ENCODE measurements at regions not wholly inside any gene's neighbourhood (a gene's known extent, or its start where the extent isn't known, plus 50 kb on each side); places are given as distances from the start of the nearest gene placed in this dataset.
"Not testable (repeated sequence)": the region's sequence is repeated elsewhere in the genome, so short reads cannot be mapped to it uniquely, and the experiment has no call there.

DNA sequence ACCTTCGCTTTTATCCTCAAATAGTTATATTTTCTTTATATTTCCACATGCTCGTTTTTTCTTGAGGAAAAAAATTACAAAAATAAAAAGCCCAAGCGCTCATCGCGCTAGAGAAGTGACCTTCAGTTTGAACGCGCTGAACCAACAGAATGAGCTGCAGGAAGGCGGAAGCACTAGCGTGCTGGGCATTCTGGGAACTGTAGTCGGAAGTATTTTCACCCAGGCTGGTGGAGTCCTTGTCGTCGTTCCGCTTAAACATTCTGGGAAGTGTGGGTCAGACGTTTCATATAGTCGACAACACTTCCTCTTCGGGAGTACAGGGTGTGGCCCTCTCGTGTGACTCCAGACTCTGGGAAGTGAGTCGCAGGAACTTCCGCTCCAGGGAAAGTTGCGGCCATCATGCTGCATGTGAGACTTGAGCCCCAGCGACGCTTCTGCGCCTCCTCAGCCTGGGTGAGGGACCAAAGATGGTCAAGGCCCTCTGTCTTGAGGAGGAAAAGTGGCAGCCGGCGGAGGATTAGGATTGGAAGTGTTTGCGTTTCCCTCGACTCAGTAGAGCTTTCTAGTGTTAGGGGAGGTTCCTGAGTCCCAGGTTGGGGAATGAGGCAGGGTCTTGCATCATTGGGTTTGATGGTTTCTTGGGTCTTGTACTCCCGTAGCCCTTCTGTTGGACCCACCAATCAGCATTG lies 84.1 kb upstream of the GPR39 start:
- H3K36me3 ChIP-seq (ENCODE audit: control insufficient read depth in 2 of 2, insufficient read depth in 2 of 2, low read length in 2 of 2); H3K27ac ChIP-seq (ENCODE audit: low read length); H3K27me3 ChIP-seq (ENCODE audit: control insufficient read depth in 1 of 2, insufficient read depth in 2 of 2, low read length in 2 of 2); H3K9me3 ChIP-seq (ENCODE audit: control insufficient read depth in 2 of 2, low read length in 2 of 2); H3K9ac ChIP-seq (ENCODE audit: low read length in 2 of 2); H3K4me1 ChIP-seq (ENCODE audit: control insufficient read depth, insufficient read depth, low read length); H3K4me3 ChIP-seq (ENCODE audit: low read length in 2 of 2): not testable (repeated sequence)

DNA sequence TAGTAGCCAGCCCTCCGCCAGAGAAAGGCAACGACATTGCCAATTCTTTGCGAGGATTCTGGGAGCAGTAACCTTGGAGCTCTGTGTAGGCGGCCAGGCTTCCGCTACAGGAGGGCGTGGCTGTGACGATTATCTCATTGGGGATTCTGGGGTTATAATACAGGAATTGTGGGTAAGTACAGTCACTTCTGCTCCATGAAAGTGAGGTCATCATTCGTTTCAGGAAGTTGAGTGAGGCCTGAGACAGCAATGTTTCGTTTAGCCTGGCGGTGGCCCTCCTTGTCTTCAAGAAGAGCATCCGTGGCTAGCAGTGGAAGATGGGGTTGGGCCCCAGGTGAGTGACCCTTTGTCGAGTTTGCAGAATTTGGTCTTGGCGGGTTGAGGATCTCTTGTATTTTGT lies 79.5 kb upstream of the GPR39 start:
- not testable (repeated sequence) for H3K4me3 ChIP-seq (ENCODE audit: low read length in 2 of 2); H3K4me1 ChIP-seq (ENCODE audit: control insufficient read depth, insufficient read depth, low read length); H3K27ac ChIP-seq (ENCODE audit: low read length)

DNA sequence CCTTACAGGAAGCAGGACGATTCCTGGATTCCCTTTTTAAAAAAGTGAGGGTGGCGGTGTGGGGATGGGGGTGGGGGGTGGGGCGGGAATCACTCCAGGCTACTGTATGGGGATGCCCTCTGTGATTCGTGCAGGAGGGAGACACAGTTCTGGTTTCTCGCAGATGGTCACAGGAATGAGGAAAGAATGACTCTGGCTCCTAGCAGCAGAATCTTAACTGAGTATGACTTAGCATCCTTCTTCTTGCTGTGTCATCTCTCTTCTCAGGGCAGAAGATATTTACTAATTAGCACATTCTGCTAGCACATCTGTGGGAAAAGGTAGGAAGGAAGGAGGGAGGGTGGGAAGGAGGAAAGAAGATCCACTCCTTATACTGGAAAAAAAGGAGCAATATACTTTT lies 78.8 kb upstream of the GPR39 start:
- not testable (repeated sequence) for H3K9me3 ChIP-seq (ENCODE audit: control insufficient read depth in 2 of 2, low read length in 2 of 2); H3K9ac ChIP-seq (ENCODE audit: low read length in 2 of 2); H3K27ac ChIP-seq (ENCODE audit: low read length); H3K4me1 ChIP-seq (ENCODE audit: control insufficient read depth, insufficient read depth, low read length); H3K4me3 ChIP-seq (ENCODE audit: low read length in 2 of 2); H3K27me3 ChIP-seq (ENCODE audit: control insufficient read depth in 1 of 2, insufficient read depth in 2 of 2, low read length in 2 of 2); H3K36me3 ChIP-seq (ENCODE audit: control insufficient read depth in 2 of 2, insufficient read depth in 2 of 2, low read length in 2 of 2)

More for the DNA sequence above, 79.5 kb upstream of the GPR39 start:
- H3K9ac ChIP-seq (ENCODE audit: low read length in 2 of 2); H3K9me3 ChIP-seq (ENCODE audit: control insufficient read depth in 2 of 2, low read length in 2 of 2); H3K27me3 ChIP-seq (ENCODE audit: control insufficient read depth in 1 of 2, insufficient read depth in 2 of 2, low read length in 2 of 2); H3K36me3 ChIP-seq (ENCODE audit: control insufficient read depth in 2 of 2, insufficient read depth in 2 of 2, low read length in 2 of 2): not testable (repeated sequence)

DNA sequence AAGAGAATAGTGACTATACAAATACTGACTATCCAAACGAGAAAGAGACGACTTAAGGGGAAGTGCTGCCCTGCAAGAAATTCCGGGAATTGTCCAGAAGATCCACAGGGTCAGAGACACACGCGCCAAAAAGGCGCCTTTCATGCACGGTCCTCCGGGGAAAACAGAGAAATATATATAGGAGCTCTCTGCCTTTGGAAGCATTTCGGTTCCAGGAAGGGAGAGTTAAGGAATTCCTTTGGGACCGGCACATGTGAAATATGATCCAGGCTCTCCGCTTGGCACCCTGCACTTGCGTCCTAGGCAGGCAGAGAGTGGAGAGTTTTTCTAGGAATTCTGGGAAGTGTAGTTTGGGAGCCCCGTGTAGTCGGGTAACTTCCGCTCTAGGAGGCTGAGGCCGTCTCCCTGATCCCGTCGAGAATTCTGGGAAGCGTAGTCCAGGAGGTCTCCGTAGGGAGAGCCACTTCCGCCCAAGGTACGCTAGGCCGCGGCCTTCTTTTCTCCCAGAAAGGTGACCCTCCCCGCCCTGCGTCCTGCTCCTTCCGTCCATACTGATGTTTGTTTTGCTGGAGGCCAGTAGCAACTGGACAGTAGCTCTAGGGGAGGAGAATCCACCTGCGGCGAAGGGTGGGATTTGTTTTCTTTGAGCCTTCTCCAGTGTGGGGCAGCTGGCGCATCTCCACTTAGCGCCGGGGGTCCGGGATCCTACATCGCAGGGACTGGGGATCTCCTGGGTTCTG lies 69.4 kb upstream of the GPR39 start:
- Histone ChIP-seq H3K27ac (ENCODE audit: low read length) (peak overlapping the region; percentile 60), H3K4me3 (ENCODE audit: low read length in 2 of 2) (peak overlapping the region; percentile 59 to 75), H3K9ac (ENCODE audit: low read length in 2 of 2) (peak overlapping the region; percentile 82 to 84)
- not testable (repeated sequence) for H3K9me3 ChIP-seq (ENCODE audit: control insufficient read depth in 2 of 2, low read length in 2 of 2); H3K36me3 ChIP-seq (ENCODE audit: control insufficient read depth in 2 of 2, insufficient read depth in 2 of 2, low read length in 2 of 2); H3K27me3 ChIP-seq (ENCODE audit: control insufficient read depth in 1 of 2, insufficient read depth in 2 of 2, low read length in 2 of 2); H3K4me1 ChIP-seq (ENCODE audit: control insufficient read depth, insufficient read depth, low read length)

DNA sequence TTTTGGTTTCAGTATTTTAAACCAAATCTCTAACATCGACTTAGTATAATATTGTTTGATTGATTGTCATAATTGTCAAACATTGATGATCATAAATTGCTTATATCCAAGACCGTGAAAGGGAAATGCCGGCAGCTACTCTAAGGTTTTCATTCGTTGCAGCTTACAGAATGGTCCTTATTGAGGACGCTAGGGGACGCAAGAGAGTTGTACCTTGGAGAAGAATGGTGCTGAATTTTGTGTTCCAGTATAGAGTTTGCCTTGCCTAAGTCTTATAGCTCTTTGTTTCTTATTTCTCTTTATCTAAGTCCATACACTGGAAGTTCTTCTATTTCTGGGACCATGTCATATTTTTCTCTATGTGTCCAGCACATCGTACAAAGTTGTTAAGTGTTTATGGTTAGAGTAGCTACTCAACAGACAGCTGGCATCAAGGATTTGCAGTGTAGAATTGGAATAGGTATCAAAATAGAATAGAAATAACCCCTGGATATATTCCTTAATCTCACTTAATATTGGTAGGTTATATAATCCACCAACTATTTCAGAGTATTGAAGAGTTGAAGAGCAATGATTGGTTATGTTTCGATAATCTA lies 67.4 kb upstream of the GPR39 start:
- H3K27me3 ChIP-seq (ENCODE audit: control insufficient read depth in 1 of 2, insufficient read depth in 2 of 2, low read length in 2 of 2); H3K9ac ChIP-seq (ENCODE audit: low read length in 2 of 2); H3K4me1 ChIP-seq (ENCODE audit: control insufficient read depth, insufficient read depth, low read length); H3K27ac ChIP-seq (ENCODE audit: low read length); H3K4me3 ChIP-seq (ENCODE audit: low read length in 2 of 2); H3K9me3 ChIP-seq (ENCODE audit: control insufficient read depth in 2 of 2, low read length in 2 of 2); H3K36me3 ChIP-seq (ENCODE audit: control insufficient read depth in 2 of 2, insufficient read depth in 2 of 2, low read length in 2 of 2): not testable (repeated sequence)

DNA sequence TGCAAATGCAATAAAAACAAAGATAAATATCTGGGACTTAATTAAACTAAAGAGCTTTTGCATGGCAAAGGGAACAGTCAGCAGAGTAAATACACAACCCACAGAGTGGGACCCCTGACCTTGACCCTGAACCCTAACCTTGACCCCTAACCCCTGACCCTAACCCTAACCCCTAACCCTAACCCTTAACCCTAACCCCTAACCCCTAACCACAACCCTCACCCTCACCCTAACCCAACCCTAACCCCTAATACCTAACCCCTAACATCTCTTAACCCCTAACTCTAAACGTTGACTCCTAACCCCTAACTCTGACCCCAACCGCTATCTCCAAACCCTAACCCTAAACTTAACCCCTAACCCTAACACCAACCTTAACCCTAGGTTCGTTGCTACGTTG lies 64.9 kb upstream of the GPR39 start:
- not testable (repeated sequence) for H3K9ac ChIP-seq (ENCODE audit: low read length in 2 of 2); H3K27ac ChIP-seq (ENCODE audit: low read length); H3K36me3 ChIP-seq (ENCODE audit: control insufficient read depth in 2 of 2, insufficient read depth in 2 of 2, low read length in 2 of 2); H3K4me1 ChIP-seq (ENCODE audit: control insufficient read depth, insufficient read depth, low read length); H3K9me3 ChIP-seq (ENCODE audit: control insufficient read depth in 2 of 2, low read length in 2 of 2); H3K27me3 ChIP-seq (ENCODE audit: control insufficient read depth in 1 of 2, insufficient read depth in 2 of 2, low read length in 2 of 2)
- H3K4me3 ChIP-seq (ENCODE audit: low read length in 2 of 2): peak overlapping the region in 1 of 2 donors; percentile 66

DNA sequence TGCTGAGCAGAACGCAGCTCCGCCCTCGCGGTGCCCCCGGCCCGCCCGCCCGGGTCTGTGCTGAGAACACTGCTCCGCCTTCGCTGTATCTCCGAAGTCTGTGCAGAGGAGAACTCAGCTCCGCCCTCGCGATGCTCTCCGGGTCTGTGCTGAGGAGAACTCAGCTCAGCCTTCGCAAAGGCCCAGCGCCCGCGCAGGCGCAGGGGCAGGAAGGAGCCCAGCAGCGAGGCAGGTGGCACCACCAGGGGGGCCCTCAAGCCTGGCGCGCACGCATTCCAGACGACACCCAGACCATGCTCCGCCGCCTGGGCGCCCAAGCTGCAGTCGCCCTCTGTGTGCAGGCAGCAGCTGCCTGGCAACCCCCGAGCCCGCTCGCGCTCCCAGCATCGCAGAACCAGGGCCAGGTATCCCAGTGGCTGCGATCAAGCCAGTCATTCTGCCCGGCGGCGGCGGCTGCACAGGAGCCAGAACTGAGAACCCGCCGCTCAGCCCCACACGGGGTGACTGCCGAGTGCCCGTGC lies 64.1 kb upstream of the GPR39 start:
- H3K9me3 ChIP-seq (ENCODE audit: control insufficient read depth in 2 of 2, low read length in 2 of 2); H3K27ac ChIP-seq (ENCODE audit: low read length); H3K27me3 ChIP-seq (ENCODE audit: control insufficient read depth in 1 of 2, insufficient read depth in 2 of 2, low read length in 2 of 2); H3K4me1 ChIP-seq (ENCODE audit: control insufficient read depth, insufficient read depth, low read length); H3K9ac ChIP-seq (ENCODE audit: low read length in 2 of 2); H3K36me3 ChIP-seq (ENCODE audit: control insufficient read depth in 2 of 2, insufficient read depth in 2 of 2, low read length in 2 of 2): not testable (repeated sequence)
- peak overlapping the region; percentile 46 to 66 for H3K4me3 ChIP-seq (ENCODE audit: low read length in 2 of 2)

DNA sequence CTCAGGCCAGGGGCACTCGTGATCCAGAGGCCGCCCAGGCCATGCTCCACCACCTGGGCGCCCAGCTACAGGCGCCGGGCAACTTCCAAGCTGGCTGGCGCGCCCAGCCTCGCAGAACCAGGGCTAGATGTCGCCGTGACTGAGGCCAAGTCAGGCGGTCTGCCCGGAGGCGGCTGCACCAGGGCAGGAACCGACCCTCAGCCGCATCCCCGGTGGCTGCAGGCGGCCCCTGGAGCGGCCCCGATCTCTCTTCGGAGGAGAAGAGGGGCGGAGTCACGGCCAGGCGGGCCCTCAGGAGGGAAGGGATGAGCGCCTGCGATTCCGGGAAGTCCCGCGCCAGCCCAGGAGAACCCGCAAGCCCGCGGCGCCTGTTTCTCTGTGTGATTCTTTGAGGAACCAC lies 63.2 kb upstream of the GPR39 start:
- not testable (repeated sequence) for H3K4me1 ChIP-seq (ENCODE audit: control insufficient read depth, insufficient read depth, low read length); H3K9me3 ChIP-seq (ENCODE audit: control insufficient read depth in 2 of 2, low read length in 2 of 2); H3K36me3 ChIP-seq (ENCODE audit: control insufficient read depth in 2 of 2, insufficient read depth in 2 of 2, low read length in 2 of 2); H3K27ac ChIP-seq (ENCODE audit: low read length); H3K27me3 ChIP-seq (ENCODE audit: control insufficient read depth in 1 of 2, insufficient read depth in 2 of 2, low read length in 2 of 2); H3K9ac ChIP-seq (ENCODE audit: low read length in 2 of 2)
- peak overlapping the region; percentile 12 to 68 for H3K4me3 ChIP-seq (ENCODE audit: low read length in 2 of 2)

DNA sequence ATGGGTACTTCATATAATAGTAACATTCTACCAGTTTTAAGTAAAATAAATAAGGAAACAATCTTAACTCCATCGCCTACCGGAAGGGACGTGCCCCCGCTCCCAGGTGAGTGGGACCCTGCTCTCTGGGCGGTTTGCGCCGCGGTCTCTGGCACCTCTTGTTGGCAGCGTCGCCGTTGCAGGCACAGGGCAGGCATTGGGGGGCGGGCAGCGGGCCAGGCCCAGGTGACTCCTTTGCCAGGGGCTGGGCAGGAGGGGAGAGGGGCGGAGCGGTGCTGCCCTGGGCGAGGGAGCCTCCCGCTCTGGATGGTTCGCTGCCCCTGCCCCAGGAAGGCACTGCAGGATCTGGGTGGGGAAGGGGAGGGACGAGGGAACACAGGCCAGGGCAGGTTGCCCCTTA lies 55.6 kb upstream of the GPR39 start:
- H3K27me3 ChIP-seq (ENCODE audit: control insufficient read depth in 1 of 2, insufficient read depth in 2 of 2, low read length in 2 of 2); H3K36me3 ChIP-seq (ENCODE audit: control insufficient read depth in 2 of 2, insufficient read depth in 2 of 2, low read length in 2 of 2); H3K27ac ChIP-seq (ENCODE audit: low read length); H3K4me1 ChIP-seq (ENCODE audit: control insufficient read depth, insufficient read depth, low read length); H3K9me3 ChIP-seq (ENCODE audit: control insufficient read depth in 2 of 2, low read length in 2 of 2); H3K9ac ChIP-seq (ENCODE audit: low read length in 2 of 2); H3K4me3 ChIP-seq (ENCODE audit: low read length in 2 of 2): not testable (repeated sequence)

DNA sequence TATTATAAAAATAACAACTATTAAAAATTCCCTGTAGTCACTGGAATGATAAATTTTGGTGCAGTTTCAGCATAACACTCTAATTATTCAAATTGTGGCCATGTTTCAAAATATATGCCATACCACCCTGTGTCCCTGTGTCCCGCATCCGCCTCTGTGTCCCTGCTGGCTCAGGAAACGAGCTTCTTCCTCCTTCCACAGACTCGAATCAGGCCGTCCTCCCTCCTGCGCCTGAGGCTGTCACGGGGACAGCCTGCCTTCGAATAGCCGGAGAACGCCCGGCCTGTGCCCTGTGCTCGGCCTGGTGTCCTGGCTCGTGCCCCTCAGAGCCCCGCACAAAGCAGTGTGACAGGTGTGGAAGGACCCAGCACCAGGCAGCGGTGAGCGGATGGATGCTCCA lies 55.1 kb upstream of the GPR39 start:
- H3K36me3 ChIP-seq (ENCODE audit: control insufficient read depth in 2 of 2, insufficient read depth in 2 of 2, low read length in 2 of 2); H3K9ac ChIP-seq (ENCODE audit: low read length in 2 of 2); H3K27ac ChIP-seq (ENCODE audit: low read length); H3K9me3 ChIP-seq (ENCODE audit: control insufficient read depth in 2 of 2, low read length in 2 of 2); H3K4me3 ChIP-seq (ENCODE audit: low read length in 2 of 2); H3K27me3 ChIP-seq (ENCODE audit: control insufficient read depth in 1 of 2, insufficient read depth in 2 of 2, low read length in 2 of 2); H3K4me1 ChIP-seq (ENCODE audit: control insufficient read depth, insufficient read depth, low read length): not testable (repeated sequence)

DNA sequence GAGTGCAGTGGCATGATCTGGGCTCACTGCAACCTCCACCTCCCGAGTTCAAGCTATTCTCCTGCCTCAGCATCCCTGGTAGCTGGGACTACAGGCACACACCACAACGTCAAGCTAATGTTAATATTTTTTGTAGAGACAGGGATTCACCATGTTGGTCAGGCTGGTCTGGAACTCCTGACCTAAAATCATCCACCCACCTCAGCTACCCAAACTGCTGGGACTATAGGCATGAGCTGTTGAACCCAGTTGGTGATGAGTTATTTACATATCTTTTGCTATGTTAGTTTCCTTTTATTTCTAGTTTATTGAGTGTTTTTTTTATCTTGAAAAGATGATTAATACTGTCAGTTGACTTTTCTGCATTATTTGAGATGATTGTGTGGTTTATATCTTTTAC lies 53.3 kb upstream of the GPR39 start:
- H3K4me3 ChIP-seq (ENCODE audit: low read length in 2 of 2); H3K36me3 ChIP-seq (ENCODE audit: control insufficient read depth in 2 of 2, insufficient read depth in 2 of 2, low read length in 2 of 2): not testable (repeated sequence)

More for the DNA sequence above, 53.3 kb upstream of the GPR39 start:
- not testable (repeated sequence) for H3K4me1 ChIP-seq (ENCODE audit: control insufficient read depth, insufficient read depth, low read length); H3K27ac ChIP-seq (ENCODE audit: low read length); H3K27me3 ChIP-seq (ENCODE audit: control insufficient read depth in 1 of 2, insufficient read depth in 2 of 2, low read length in 2 of 2); H3K9ac ChIP-seq (ENCODE audit: low read length in 2 of 2); H3K9me3 ChIP-seq (ENCODE audit: control insufficient read depth in 2 of 2, low read length in 2 of 2)
